Gastroesophageal sphincter (tissue), 3 donors: ENCODE measurements at regions not wholly inside any gene's neighbourhood (a gene's known extent, or its start where the extent isn't known, plus 50 kb on each side); places are given as distances from the start of the nearest gene placed in this dataset.

Source experiments
- EP300 ChIP-seq: sonication (generic); formaldehyde crosslinking; IDR thresholded peaks from one replicate; pipeline ENCODE4 v1.6.1; 2017; ENCODE audit warnings: antibody characterized with exemption, mild to moderate bottlenecking
- POLR2A ChIP-seq, 2 donors: fragments of 450-650 bp; IDR thresholded peaks; one replicate each; pipeline ENCODE4 v1.6.1; 2017; ENCODE audit warnings: antibody characterized with exemption in 2 of 2, mild to moderate bottlenecking in 2 of 2, moderate library complexity in 1 of 2
- TF ChIP-seq, protein P1 (sequence below), 4 experiments: fragments of 200-600 bp in 2 of 4; fragments of 450-650 bp in 2 of 4; sonication (generic) in 1 of 4; IDR thresholded peaks; one replicate each; pipeline ENCODE4 v1.5.1; 2017 to 2019; ENCODE audit warnings: antibody characterized with exemption in 4 of 4, mild to moderate bottlenecking in 2 of 4, moderate library complexity in 2 of 4

DNA sequence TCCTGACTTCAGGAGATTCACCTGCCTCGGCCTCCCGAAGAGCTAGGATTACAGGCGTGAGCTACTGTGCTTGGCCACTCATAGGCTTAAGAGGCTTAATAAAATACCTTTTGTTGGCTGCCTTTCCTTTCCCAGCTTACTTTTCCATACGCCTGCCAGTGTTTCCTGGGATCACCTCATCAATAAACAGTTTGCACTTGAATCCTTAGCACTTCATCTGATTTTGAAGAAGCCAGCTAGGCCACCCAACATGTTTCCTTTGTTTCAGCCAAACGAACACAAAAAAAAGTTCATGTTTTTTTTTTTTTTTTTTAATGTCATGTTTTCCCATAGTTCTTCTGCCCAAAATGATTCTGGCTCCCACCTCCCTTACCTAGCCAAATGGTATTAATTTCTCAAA, 92.3 kb downstream of the RAP2B start:
- TF ChIP-seq EP300 (no peak), POLR2A (IDR thresholded peaks at IDR 0.05) (no peak)
- TF ChIP-seq, protein P1, sequence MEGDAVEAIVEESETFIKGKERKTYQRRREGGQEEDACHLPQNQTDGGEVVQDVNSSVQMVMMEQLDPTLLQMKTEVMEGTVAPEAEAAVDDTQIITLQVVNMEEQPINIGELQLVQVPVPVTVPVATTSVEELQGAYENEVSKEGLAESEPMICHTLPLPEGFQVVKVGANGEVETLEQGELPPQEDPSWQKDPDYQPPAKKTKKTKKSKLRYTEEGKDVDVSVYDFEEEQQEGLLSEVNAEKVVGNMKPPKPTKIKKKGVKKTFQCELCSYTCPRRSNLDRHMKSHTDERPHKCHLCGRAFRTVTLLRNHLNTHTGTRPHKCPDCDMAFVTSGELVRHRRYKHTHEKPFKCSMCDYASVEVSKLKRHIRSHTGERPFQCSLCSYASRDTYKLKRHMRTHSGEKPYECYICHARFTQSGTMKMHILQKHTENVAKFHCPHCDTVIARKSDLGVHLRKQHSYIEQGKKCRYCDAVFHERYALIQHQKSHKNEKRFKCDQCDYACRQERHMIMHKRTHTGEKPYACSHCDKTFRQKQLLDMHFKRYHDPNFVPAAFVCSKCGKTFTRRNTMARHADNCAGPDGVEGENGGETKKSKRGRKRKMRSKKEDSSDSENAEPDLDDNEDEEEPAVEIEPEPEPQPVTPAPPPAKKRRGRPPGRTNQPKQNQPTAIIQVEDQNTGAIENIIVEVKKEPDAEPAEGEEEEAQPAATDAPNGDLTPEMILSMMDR (IDR thresholded peaks at IDR 0.05): no peak
